A549 (cell line): ENCODE measurements at regions not wholly inside any gene's neighbourhood (a gene's known extent, or its start where the extent isn't known, plus 50 kb on each side); places are given as distances from the start of the nearest gene placed in this dataset.

Experiments used
- ATAC-seq, 2 experiments: fragments of 200-7000 bp in 1 of 2; fragments of >200 bp in 1 of 2; cut with Nextera tagmentation in 1 of 2; cut with Tn5 transposase in 1 of 2; 3 replicates each; pipeline versions ENCODE4 v1.8.0 to v1.9.1; 2018 to 2020; ENCODE audit warnings: mild to moderate bottlenecking in 1 of 2, moderate library complexity in 1 of 2
- CTCF ChIA-PET: fragments of 300-600 bp; sonication (Branson Sonifier 250); formaldehyde crosslinking; extraction: SDS; loops from one replicate; lab custom pipeline; 2021; ENCODE audit warnings: antibody characterized with exemption, inconsistent platforms; lab: Yijun Ruan, JAX
- POLR2A ChIA-PET: fragments of 350-600 bp; formaldehyde crosslinking; extraction: SDS; loops from one replicate; lab custom pipeline; 2021; ENCODE audit warnings: antibody characterized with exemption, inconsistent platforms; lab: Yijun Ruan, JAX
- DNase-seq, 2 experiments: peaks; one replicate each; pipeline versions ENCODE4 v3.0.0 to v3.0.0-alpha.2; 2011 to 2016; ENCODE audit warnings: low read depth in 1 of 2, low spot score in 1 of 2
- FAIRE-seq: peaks from 2 replicates; lab custom pipeline; 2011; peaks lifted over from hg19 to GRCh38; lab: Jason Lieb, UNC
- H3K27ac ChIP-seq, 2 experiments: fragments of >200 bp; sonication (Bioruptor Twin); formaldehyde crosslinking; 3 replicates each; pipeline ENCODE4 v1.5.1; 2016 to 2017
- H3K4me1 ChIP-seq: fragments of >200 bp; sonication (Bioruptor Twin); formaldehyde crosslinking; 3 replicates; pipeline ENCODE4 v1.6.1; 2016
- H3K4me2 ChIP-seq: fragments of >200 bp; sonication (Bioruptor Twin); formaldehyde crosslinking; 3 replicates; pipeline ENCODE4 v1.6.1; 2016
- H3K4me3 ChIP-seq: fragments of >200 bp; sonication (Bioruptor Twin); formaldehyde crosslinking; 3 replicates; pipeline ENCODE4 v1.5.1; 2016
- H3K9me3 ChIP-seq: fragments of >200 bp; sonication (Bioruptor Twin); formaldehyde crosslinking; 3 replicates; pipeline ENCODE4 v1.6.1; 2016
- CBX8 ChIP-seq: fragments of 200-600 bp; sonication (generic); IDR thresholded peaks from 2 replicates; pipeline ENCODE4 v1.6.1; 2016
- CEBPB ChIP-seq, 2 experiments: fragments of >200 bp in 1 of 2; sonication (Bioruptor Twin) in 1 of 2; formaldehyde crosslinking in 1 of 2; IDR thresholded peaks; 2 replicates each; pipeline ENCODE4 v1.6.1; 2012 to 2016
- CHD2 ChIP-seq: fragments of 150-350 bp; IDR thresholded peaks from 2 replicates; pipeline ENCODE4 v1.6.1; 2014; ENCODE audit warnings: low read length; ENCODE audit not compliant: partially characterized antibody
- EHF ChIP-seq: fragments of 250-450 bp; sonication (Bioruptor Pico); IDR thresholded peaks from 2 replicates; pipeline ENCODE4 v1.5.0; 2020; ENCODE audit warnings: mild to moderate bottlenecking
- FOSB ChIP-seq: fragments of 250-450 bp; sonication (Bioruptor Pico); IDR thresholded peaks from 2 replicates; pipeline ENCODE4 v1.5.0; 2020; ENCODE audit warnings: mild to moderate bottlenecking, moderate library complexity
- FOSL2 ChIP-seq, 2 experiments: fragments of 450-650 bp in 1 of 2; fragments of >200 bp in 1 of 2; sonication (Bioruptor Twin) in 1 of 2; formaldehyde crosslinking; IDR thresholded peaks; 2 replicates each; pipeline versions ENCODE4 v1.5.0 to v1.6.1; 2016 to 2020; ENCODE audit warnings: mild to moderate bottlenecking in 1 of 2, moderate library complexity in 1 of 2
- GATA3 ChIP-seq: IDR thresholded peaks from 2 replicates; pipeline ENCODE4 v1.6.1; 2012; ENCODE audit warnings: borderline replicate concordance
- HDAC2 ChIP-seq: fragments of 200-600 bp; sonication (generic); IDR thresholded peaks from 2 replicates; pipeline ENCODE4 v1.6.1; 2016
- HOXB13 ChIP-seq: fragments of 250-450 bp; sonication (Bioruptor Pico); IDR thresholded peaks from 2 replicates; pipeline ENCODE4 v1.5.0; 2020; ENCODE audit warnings: low read depth, mild to moderate bottlenecking, moderate library complexity
- JUN ChIP-seq, 2 experiments: fragments of >200 bp; sonication (Bioruptor Twin); formaldehyde crosslinking; IDR thresholded peaks; 2 replicates in 1 of 2; 3 replicates in 1 of 2; pipeline ENCODE4 v1.6.1; 2016 to 2017
- KDM5A ChIP-seq: fragments of 200-600 bp; sonication (generic); IDR thresholded peaks from 2 replicates; pipeline ENCODE4 v1.6.1; 2016; ENCODE audit warnings: antibody characterized with exemption, mild to moderate bottlenecking
- NR3C1 ChIP-seq: fragments of >200 bp; sonication (Bioruptor Twin); formaldehyde crosslinking; IDR thresholded peaks from 3 replicates; pipeline ENCODE4 v1.6.1; 2017
- POLR2AphosphoS2 ChIP-seq: conservative IDR thresholded peaks from 2 replicates; pipeline ENCODE4 v1.6.1; 2012; ENCODE audit warnings: low read length, improper control_type of control experiment, inconsistent platforms
- RARB ChIP-seq: fragments of 250-450 bp; sonication (Bioruptor Pico); IDR thresholded peaks from 2 replicates; pipeline ENCODE4 v1.8.0; 2021; ENCODE audit warnings: mild to moderate bottlenecking, moderate library complexity
- RFX5 ChIP-seq: fragments of 450-650 bp; IDR thresholded peaks from 2 replicates; pipeline ENCODE4 v1.7.1; 2014; ENCODE audit warnings: antibody characterized with exemption, mild to moderate bottlenecking, moderate library complexity
- WGBS: methylation state at CpG from one replicate; pipeline ENCODE4 v1.1.6; 2017; ENCODE audit errors: missing lambda C conversion rate; 5-methylcytosine and 5-hydroxymethylcytosine counted together
- TF ChIP-seq, protein P1 (sequence below): fragments of 150-350 bp; IDR thresholded peaks from 2 replicates; pipeline ENCODE4 v1.6.1; 2014; ENCODE audit warnings: low read depth, mild to moderate bottlenecking, low read length
- TF ChIP-seq, protein P2 (sequence below): IDR thresholded peaks from 2 replicates; pipeline ENCODE4 v1.6.1; 2012
- TF ChIP-seq, protein P3 (sequence below): fragments of 200-600 bp; sonication (generic); IDR thresholded peaks from 2 replicates; pipeline ENCODE4 v1.6.1; 2016; ENCODE audit warnings: antibody characterized with exemption, mild to moderate bottlenecking, moderate library complexity
- TF ChIP-seq, protein P4 (sequence below): fragments of >200 bp; sonication (Bioruptor Twin); formaldehyde crosslinking; IDR thresholded peaks from 3 replicates; pipeline ENCODE4 v1.5.1; 2016
- TF ChIP-seq, protein P5 (sequence below): fragments of 250-450 bp; sonication (Bioruptor Pico); IDR thresholded peaks from 2 replicates; pipeline ENCODE4 v1.5.0; 2021; ENCODE audit warnings: mild to moderate bottlenecking, moderate library complexity, borderline replicate concordance

DNA sequence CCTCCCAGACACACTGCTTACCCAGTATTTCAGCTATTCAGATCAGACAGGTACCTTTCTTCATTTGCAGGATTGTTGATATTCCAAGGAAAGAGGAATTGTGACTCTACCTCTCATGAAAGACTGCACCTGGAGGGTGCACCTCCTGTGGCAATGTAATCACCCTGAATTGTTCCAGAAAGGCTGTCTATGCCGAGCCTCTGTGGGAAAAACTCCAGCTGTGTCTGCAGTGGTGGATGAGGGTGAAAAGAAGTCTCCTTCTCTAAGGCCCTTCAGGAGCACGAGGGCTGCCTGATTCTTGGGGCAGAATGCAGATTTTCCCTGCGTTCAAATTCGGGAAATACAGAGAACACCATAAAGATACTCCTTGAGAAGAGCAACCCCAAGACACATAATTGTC, 108.2 kb upstream of the ADAMTS3 start:
- Histone ChIP-seq H3K9me3 (no peaks in the 10 kb centered on the region), H3K4me3 (no peak overlapping the region), H3K4me2 (no peak overlapping the region), H3K4me1 (no peaks in the 10 kb centered on the region), H3K27ac (no peak overlapping the region)
- no peak for FAIRE-seq
- TF ChIP-seq POLR2AphosphoS2 (no peak), HDAC2 (no peak), JUN (IDR thresholded peaks at IDR 0.05) (no peak), FOSL2 (IDR thresholded peaks at IDR 0.05) (no peak), FOSL2 (CRISPR knock-in tag; IDR thresholded peaks at IDR 0.05) (no peak), GATA3 (no peak), NR3C1 (no peak), HOXB13 (CRISPR knock-in tag) (no peak), EHF (CRISPR knock-in tag) (no peak), RFX5 (no peak), CHD2 (no peak), RARB (CRISPR knock-in tag) (no peak), KDM5A (no peak), CBX8 (no peak), FOSB (no peak), CEBPB (IDR thresholded peaks at IDR 0.05) (no peak)
- TF ChIP-seq, protein P1, sequence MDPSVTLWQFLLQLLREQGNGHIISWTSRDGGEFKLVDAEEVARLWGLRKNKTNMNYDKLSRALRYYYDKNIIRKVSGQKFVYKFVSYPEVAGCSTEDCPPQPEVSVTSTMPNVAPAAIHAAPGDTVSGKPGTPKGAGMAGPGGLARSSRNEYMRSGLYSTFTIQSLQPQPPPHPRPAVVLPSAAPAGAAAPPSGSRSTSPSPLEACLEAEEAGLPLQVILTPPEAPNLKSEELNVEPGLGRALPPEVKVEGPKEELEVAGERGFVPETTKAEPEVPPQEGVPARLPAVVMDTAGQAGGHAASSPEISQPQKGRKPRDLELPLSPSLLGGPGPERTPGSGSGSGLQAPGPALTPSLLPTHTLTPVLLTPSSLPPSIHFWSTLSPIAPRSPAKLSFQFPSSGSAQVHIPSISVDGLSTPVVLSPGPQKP, result no peak
- TF ChIP-seq, protein P2, sequence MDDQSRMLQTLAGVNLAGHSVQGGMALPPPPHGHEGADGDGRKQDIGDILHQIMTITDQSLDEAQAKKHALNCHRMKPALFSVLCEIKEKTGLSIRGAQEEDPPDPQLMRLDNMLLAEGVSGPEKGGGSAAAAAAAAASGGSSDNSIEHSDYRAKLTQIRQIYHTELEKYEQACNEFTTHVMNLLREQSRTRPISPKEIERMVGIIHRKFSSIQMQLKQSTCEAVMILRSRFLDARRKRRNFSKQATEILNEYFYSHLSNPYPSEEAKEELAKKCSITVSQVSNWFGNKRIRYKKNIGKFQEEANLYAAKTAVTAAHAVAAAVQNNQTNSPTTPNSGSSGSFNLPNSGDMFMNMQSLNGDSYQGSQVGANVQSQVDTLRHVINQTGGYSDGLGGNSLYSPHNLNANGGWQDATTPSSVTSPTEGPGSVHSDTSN, result no peak
- TF ChIP-seq, protein P3, sequence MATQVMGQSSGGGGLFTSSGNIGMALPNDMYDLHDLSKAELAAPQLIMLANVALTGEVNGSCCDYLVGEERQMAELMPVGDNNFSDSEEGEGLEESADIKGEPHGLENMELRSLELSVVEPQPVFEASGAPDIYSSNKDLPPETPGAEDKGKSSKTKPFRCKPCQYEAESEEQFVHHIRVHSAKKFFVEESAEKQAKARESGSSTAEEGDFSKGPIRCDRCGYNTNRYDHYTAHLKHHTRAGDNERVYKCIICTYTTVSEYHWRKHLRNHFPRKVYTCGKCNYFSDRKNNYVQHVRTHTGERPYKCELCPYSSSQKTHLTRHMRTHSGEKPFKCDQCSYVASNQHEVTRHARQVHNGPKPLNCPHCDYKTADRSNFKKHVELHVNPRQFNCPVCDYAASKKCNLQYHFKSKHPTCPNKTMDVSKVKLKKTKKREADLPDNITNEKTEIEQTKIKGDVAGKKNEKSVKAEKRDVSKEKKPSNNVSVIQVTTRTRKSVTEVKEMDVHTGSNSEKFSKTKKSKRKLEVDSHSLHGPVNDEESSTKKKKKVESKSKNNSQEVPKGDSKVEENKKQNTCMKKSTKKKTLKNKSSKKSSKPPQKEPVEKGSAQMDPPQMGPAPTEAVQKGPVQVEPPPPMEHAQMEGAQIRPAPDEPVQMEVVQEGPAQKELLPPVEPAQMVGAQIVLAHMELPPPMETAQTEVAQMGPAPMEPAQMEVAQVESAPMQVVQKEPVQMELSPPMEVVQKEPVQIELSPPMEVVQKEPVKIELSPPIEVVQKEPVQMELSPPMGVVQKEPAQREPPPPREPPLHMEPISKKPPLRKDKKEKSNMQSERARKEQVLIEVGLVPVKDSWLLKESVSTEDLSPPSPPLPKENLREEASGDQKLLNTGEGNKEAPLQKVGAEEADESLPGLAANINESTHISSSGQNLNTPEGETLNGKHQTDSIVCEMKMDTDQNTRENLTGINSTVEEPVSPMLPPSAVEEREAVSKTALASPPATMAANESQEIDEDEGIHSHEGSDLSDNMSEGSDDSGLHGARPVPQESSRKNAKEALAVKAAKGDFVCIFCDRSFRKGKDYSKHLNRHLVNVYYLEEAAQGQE, result no peak
- TF ChIP-seq, protein P4, sequence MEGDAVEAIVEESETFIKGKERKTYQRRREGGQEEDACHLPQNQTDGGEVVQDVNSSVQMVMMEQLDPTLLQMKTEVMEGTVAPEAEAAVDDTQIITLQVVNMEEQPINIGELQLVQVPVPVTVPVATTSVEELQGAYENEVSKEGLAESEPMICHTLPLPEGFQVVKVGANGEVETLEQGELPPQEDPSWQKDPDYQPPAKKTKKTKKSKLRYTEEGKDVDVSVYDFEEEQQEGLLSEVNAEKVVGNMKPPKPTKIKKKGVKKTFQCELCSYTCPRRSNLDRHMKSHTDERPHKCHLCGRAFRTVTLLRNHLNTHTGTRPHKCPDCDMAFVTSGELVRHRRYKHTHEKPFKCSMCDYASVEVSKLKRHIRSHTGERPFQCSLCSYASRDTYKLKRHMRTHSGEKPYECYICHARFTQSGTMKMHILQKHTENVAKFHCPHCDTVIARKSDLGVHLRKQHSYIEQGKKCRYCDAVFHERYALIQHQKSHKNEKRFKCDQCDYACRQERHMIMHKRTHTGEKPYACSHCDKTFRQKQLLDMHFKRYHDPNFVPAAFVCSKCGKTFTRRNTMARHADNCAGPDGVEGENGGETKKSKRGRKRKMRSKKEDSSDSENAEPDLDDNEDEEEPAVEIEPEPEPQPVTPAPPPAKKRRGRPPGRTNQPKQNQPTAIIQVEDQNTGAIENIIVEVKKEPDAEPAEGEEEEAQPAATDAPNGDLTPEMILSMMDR, result no peak
- TF ChIP-seq, protein P5, sequence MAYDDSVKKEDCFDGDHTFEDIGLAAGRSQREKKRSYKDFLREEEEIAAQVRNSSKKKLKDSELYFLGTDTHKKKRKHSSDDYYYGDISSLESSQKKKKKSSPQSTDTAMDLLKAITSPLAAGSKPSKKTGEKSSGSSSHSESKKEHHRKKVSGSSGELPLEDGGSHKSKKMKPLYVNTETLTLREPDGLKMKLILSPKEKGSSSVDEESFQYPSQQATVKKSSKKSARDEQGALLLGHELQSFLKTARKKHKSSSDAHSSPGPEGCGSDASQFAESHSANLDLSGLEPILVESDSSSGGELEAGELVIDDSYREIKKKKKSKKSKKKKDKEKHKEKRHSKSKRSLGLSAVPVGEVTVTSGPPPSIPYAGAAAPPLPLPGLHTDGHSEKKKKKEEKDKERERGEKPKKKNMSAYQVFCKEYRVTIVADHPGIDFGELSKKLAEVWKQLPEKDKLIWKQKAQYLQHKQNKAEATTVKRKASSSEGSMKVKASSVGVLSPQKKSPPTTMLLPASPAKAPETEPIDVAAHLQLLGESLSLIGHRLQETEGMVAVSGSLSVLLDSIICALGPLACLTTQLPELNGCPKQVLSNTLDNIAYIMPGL (CRISPR knock-in tag), result no peak
- CTCF ChIA-PET, result no interaction called here
- DNase-seq, result no peak
- POLR2A ChIA-PET, result no interaction called here
- 0% methylated on average over 3 of the region's 4 CpGs for WGBS
- no peak for ATAC-seq
